HL-60/S4 treated with phorbol 12-myristate 13-acetate at 8.2 ng/mL for 4 days and 3 days (cell line): ENCODE measurements at regions not wholly inside any gene's neighbourhood (a gene's known extent, or its start where the extent isn't known, plus 50 kb on each side); places are given as distances from the start of the nearest gene placed in this dataset.
"Not testable (repeated sequence)": the region's sequence is repeated elsewhere in the genome, so short reads cannot be mapped to it uniquely, and the experiment has no call there.

Experiments used
- in situ Hi-C: fragments of 300-500 bp; cut with MboI; formaldehyde crosslinking; loops from 2 replicates; pipeline ENCODE4 v1.15.0; 2022; ENCODE audit warnings: low sequenced_read_pairs

GRCh38 chr5:60125636-60126035 lies 232.1 kb upstream of the PDE4D start:
- in situ Hi-C loops, result no loop called here

- in situ Hi-C loops, result no loop called here
These were observed 209.6 kb upstream of the PDE4D start for GRCh38 chr5:60102961-60103693.

GRCh38 chr5:60101573-60101972 lies 208.0 kb upstream of the PDE4D start:
- in situ Hi-C loops, result no loop called here

GRCh38 chr5:60092671-60093422 lies 199.3 kb upstream of the PDE4D start:
- in situ Hi-C loops, result no loop called here

- in situ Hi-C loops, result no loop called here
These were observed 193.1 kb upstream of the PDE4D start for GRCh38 chr5:60086583-60086982.

GRCh38 chr5:60084226-60084625 lies 190.7 kb upstream of the PDE4D start:
- in situ Hi-C loops, result no loop called here

GRCh38 chr5:60077292-60077691 lies 183.8 kb upstream of the PDE4D start:
- in situ Hi-C loops, result no loop called here

GRCh38 chr5:60076746-60077145 lies 183.2 kb upstream of the PDE4D start:
- in situ Hi-C loops, result no loop called here

- in situ Hi-C loops, result no loop called here
These were observed 173.0 kb upstream of the PDE4D start for GRCh38 chr5:60066502-60066901.

- in situ Hi-C loops, result no loop called here
These were observed 166.9 kb upstream of the PDE4D start for GRCh38 chr5:60060389-60060788.

- in situ Hi-C loops, result no loop called here
These were observed 162.7 kb upstream of the PDE4D start for GRCh38 chr5:60056191-60056590.

- in situ Hi-C loops, result no loop called here
These were observed 161.6 kb upstream of the PDE4D start for GRCh38 chr5:60055168-60055567.

- in situ Hi-C loops, result not testable (repeated sequence)
These were observed 148.6 kb upstream of the PDE4D start for GRCh38 chr5:60041996-60042664.

GRCh38 chr5:60041508-60041907 lies 148.0 kb upstream of the PDE4D start:
- in situ Hi-C loops, result not testable (repeated sequence)

GRCh38 chr5:60036192-60036938 lies 142.8 kb upstream of the PDE4D start:
- in situ Hi-C loops, result no loop called here

GRCh38 chr5:60026161-60026560 lies 132.6 kb upstream of the PDE4D start:
- in situ Hi-C loops, result no loop called here

GRCh38 chr5:60024104-60024503 lies 130.6 kb upstream of the PDE4D start:
- in situ Hi-C loops, result no loop called here

GRCh38 chr5:60023255-60023654 lies 129.7 kb upstream of the PDE4D start:
- in situ Hi-C loops, result no loop called here

- in situ Hi-C loops, result no loop called here
These were observed 126.9 kb upstream of the PDE4D start for GRCh38 chr5:60020457-60020856.

- in situ Hi-C loops, result not testable (repeated sequence)
These were observed 125.4 kb upstream of the PDE4D start for GRCh38 chr5:60018960-60019359.

- in situ Hi-C loops, result no loop called here
These were observed 124.6 kb upstream of the PDE4D start for GRCh38 chr5:60018091-60018490.
